CD4-positive, alpha-beta T cell treated with Interleukin-21 for 1 hour (primary cell): ENCODE measurements at regions not wholly inside any gene's neighbourhood (a gene's known extent, or its start where the extent isn't known, plus 50 kb on each side); places are given as distances from the start of the nearest gene placed in this dataset.
"Not testable (repeated sequence)": the region's sequence is repeated elsewhere in the genome, so short reads cannot be mapped to it uniquely, and the experiment has no call there.

Experiments
- DNase-seq: peaks from one replicate; pipeline ENCODE4 v3.0.0-alpha.2; 2020

GRCh38 chr15:60275624-60276023 lies 122.2 kb downstream of the ANXA2 start:
- no peak for DNase-seq

- DNase-seq: no peak
Observed at GRCh38 chr15:60278879-60279278, 118.9 kb downstream of the ANXA2 start.

DNA sequence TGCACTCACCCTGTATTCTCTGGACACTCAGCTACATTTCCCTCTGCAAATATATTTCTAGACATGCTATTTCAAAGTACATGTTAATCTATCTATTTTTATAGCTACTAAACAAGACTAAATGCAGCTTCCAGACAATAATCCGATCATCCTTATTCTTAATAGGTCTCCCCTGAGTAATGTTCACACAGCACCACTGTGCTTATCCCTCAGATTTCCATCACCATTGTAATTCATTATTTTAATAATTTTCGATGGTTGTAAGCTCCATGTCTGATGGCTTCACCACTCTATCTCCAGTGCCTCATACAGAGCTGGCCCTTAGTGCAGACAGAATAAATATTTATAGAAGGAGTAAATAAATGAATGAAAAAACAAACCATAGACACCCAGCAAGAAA lies 117.5 kb downstream of the ANXA2 start:
- DNase-seq: no peak

GRCh38 chr15:60283936-60284335 lies 113.8 kb downstream of the ANXA2 start:
- no peak for DNase-seq

- DNase-seq: not testable (repeated sequence)
Observed at GRCh38 chr15:60295901-60296300, 101.9 kb downstream of the ANXA2 start.

- DNase-seq: no peak
Observed at GRCh38 chr15:60297047-60297446, 100.7 kb downstream of the ANXA2 start.
